ENCODE measurements at regions not wholly inside any gene's neighbourhood (a gene's known extent, or its start where the extent isn't known, plus 50 kb on each side); places are given as distances from the start of the nearest gene placed in this dataset.
"Not testable (repeated sequence)": the region's sequence is repeated elsewhere in the genome, so short reads cannot be mapped to it uniquely, and the experiment has no call there.

DNA sequence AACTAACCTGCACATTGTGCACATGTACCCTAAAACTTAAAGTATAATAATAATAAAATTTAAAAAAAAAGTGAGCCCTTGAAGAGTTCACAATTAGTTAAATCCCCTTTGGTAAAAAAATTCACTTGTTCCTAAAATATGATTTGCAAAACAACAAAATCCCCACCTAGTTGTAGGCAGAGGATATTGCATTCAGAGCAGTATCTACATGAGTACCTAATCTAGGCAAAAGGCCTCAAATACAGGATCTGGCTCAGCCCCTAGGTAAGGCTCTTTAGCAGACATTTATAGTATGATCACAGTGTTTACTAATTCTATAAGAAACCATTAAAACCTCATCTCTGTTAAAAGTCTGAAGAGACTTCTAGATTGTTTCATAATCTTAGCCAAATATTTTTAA, 89.3 kb upstream of the CCDC80 start:
- no peaks in the 10 kb centered on the region for H3K36me3 Mint-ChIP-seq (ENCODE audit: low read depth)
- no peaks in the 10 kb centered on the region for H3K9me3 ChIP-seq (ENCODE audit: control insufficient read depth, low read length, poor library complexity, severe bottlenecking)
- no peak for ATAC-seq
- no peak overlapping the region for H3K4me3 Mint-ChIP-seq
- DNase-seq: no peak
- H3K27me3 Mint-ChIP-seq: no peaks in the 10 kb centered on the region
- peaks cover 4% of the 10 kb centered on the region for H3K4me1 Mint-ChIP-seq
- no peak overlapping the region for H3K27ac Mint-ChIP-seq

DNA sequence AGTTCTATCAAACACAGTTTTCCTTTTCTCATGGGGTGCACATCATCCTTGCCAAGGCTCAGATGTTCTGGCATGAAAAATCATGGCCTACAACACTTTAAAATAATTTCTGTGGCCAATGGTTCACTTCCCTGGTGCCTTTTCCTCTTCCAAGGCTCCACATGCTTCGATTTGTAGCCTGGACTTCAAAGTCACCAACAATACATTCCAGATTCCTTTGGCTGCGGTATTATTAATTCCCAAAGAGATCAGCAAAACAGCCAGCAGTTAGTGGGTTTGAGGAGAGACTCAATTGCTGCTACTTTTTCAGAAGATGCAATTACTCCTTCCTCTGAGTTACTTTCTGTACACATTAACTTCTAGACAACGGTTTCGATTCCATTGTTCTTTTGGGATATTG, 80.3 kb upstream of the CCDC80 start:
- ATAC-seq (no peak), DNase-seq (no peak)
- peaks cover 14% of the 10 kb centered on the region for H3K27me3 Mint-ChIP-seq
- H3K36me3 Mint-ChIP-seq (ENCODE audit: low read depth): peaks cover 2% of the 10 kb centered on the region
- no peaks in the 10 kb centered on the region for H3K9me3 ChIP-seq (ENCODE audit: control insufficient read depth, low read length, poor library complexity, severe bottlenecking)
- H3K4me1 Mint-ChIP-seq: no peaks in the 10 kb centered on the region
- no peak overlapping the region for H3K4me3 Mint-ChIP-seq
- no peak overlapping the region for H3K27ac Mint-ChIP-seq

DNA sequence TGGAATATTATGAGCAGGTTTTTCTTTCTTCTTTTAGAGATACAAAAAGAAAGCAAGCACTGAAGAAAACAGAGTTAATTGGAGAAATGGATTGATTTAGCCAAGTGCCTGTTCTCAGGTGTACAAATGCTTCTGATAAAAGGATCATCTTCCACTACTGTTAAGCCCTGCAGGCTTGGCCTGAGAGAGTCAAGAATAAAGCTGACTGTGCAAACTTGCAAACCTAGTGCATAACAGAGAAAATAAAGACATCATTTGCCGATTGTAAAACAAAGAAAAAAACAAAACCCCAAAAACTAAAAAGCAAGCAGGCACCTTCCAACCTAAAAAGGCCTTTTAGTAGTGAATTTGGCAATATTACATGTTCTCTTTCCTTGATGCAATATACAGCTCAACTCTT, 78.0 kb upstream of the CCDC80 start:
- no peaks in the 10 kb centered on the region for H3K4me1 Mint-ChIP-seq
- H3K27ac Mint-ChIP-seq: no peak overlapping the region
- DNase-seq (no peak), ATAC-seq (no peak)
- no peaks in the 10 kb centered on the region for H3K9me3 ChIP-seq (ENCODE audit: control insufficient read depth, low read length, poor library complexity, severe bottlenecking)
- no peak overlapping the region for H3K4me3 Mint-ChIP-seq
- H3K36me3 Mint-ChIP-seq (ENCODE audit: low read depth): peaks cover 2% of the 10 kb centered on the region
- H3K27me3 Mint-ChIP-seq: peaks cover 14% of the 10 kb centered on the region

DNA sequence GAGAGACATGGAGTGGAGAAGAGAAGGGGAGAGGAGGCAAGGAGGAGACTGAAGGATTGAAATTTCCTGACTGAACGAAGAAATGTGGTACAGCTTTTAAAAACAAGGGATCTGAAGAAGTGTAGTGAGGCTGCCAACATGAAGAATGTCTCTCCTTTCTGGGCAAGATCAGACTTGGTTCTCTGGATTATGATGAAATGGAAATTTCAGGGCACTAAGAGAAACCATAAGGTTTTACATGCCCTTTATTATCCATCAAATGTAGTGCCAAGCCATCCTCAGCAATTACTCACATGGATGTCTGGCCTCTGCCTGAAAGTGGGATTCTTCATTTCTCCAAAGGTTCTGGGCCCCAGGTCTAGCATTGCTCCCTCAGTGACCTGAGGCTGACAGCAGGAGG, 77.6 kb upstream of the CCDC80 start:
- DNase-seq (no peak), ATAC-seq (no peak)
- H3K27ac Mint-ChIP-seq: no peak overlapping the region
- no peaks in the 10 kb centered on the region for H3K9me3 ChIP-seq (ENCODE audit: control insufficient read depth, low read length, poor library complexity, severe bottlenecking)
- peaks cover 14% of the 10 kb centered on the region for H3K27me3 Mint-ChIP-seq
- peaks cover 2% of the 10 kb centered on the region for H3K36me3 Mint-ChIP-seq (ENCODE audit: low read depth)
- H3K4me3 Mint-ChIP-seq: no peak overlapping the region
- H3K4me1 Mint-ChIP-seq: no peaks in the 10 kb centered on the region

DNA sequence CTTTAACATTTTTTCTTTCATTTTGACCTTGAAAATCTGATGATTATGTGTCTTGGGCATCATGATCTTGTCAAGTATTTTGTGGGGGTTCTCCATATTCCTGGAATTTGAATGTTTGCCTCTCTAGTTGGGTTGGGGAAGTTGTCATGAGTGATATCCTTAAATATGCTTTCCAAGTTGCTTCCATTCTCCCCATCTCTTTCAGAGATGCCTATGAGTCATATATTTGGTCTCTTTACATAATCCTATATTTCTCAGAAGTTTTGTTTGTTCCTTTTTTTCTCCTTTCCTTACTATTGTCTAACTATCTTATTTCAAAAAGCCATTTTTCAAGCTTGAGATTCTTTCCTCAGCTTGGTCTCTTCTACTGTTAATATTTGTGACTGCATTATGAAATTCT, 69.0 kb upstream of the CCDC80 start:
- no peaks in the 10 kb centered on the region for H3K36me3 Mint-ChIP-seq (ENCODE audit: low read depth)
- ATAC-seq (no peak), DNase-seq (no peak)
- H3K4me3 Mint-ChIP-seq: no peak overlapping the region
- no peaks in the 10 kb centered on the region for H3K4me1 Mint-ChIP-seq
- no peak overlapping the region for H3K27ac Mint-ChIP-seq
- H3K27me3 Mint-ChIP-seq: peaks cover 12% of the 10 kb centered on the region
- no peaks in the 10 kb centered on the region for H3K9me3 ChIP-seq (ENCODE audit: control insufficient read depth, low read length, poor library complexity, severe bottlenecking)

DNA sequence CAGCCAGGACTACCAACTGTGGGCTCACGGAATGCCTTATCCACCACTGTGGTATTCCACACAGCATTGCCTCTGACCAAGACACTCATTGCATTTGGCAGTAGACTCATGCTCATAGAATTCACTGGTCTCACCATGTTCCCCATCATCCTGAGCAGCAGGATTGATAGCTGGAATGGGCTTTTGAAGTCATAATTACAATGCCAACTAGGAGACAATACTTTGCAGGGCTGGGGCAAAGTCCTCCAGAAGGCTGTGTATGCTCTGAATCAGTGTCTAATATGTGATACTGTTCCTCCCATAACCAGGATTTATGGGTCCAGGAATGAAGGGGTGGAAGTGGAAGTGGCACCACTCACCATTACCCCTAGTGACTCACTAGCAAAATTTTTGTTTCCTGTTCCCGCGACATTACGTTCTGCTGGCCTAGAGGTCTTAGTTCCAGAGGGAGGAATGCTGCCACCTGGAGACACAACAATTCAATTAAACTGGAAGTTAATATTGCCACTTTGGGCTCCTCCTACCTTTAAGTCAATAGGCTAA, 58.6 kb upstream of the CCDC80 start:
- peaks cover 22% of the 10 kb centered on the region for H3K27me3 Mint-ChIP-seq
- ATAC-seq (no peak), DNase-seq (no peak)
- no peak overlapping the region for H3K4me3 Mint-ChIP-seq
- no peaks in the 10 kb centered on the region for H3K36me3 Mint-ChIP-seq (ENCODE audit: low read depth)
- H3K4me1 Mint-ChIP-seq: no peaks in the 10 kb centered on the region
- no peak overlapping the region for H3K27ac Mint-ChIP-seq
- H3K9me3 ChIP-seq (ENCODE audit: control insufficient read depth, low read length, poor library complexity, severe bottlenecking): no peaks in the 10 kb centered on the region

DNA sequence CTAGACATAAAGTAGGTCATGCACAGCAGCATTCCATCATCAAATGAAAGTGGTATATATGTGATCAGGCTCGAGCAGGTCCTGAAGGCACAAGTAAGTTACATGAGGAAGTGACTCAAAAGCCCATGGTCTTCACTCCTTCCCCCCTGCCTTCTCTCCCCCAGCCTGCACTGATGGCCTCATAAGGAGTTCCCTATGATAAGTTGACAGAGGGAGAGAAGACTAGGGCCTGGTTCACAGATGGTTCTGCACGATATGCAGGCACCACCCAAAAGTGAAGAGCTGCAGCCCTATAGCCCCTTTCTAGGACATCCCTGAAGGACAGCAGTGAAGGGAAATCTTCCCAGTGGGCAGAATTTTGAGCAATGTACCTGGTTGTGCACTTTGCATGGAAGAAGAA, 57.5 kb upstream of the CCDC80 start:
- H3K4me1 Mint-ChIP-seq; H3K4me3 Mint-ChIP-seq; H3K9me3 ChIP-seq (ENCODE audit: control insufficient read depth, low read length, poor library complexity, severe bottlenecking); ATAC-seq; H3K27ac Mint-ChIP-seq; DNase-seq; H3K36me3 Mint-ChIP-seq (ENCODE audit: low read depth): not testable (repeated sequence)
- H3K27me3 Mint-ChIP-seq: peaks cover 15% of the 10 kb centered on the region

DNA sequence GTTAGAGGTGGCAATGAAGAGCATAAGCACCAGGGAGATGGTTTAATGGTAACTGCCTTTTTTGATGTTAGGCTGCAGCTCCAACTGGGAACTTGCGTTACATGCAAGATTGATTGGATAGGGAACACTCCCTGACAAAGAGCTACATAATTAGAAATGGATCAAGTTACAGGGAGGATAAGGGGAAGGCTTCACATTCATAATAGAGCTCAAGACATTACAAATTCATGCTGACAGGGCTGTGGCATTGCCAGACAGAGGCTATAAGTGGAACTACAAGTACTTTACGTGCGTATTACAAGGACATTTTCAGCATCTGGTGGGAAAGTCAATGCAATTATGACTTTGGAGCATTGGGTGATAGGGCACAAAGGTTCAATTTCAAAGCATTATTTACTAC, 55.3 kb upstream of the CCDC80 start:
- DNase-seq; H3K27ac Mint-ChIP-seq; H3K9me3 ChIP-seq (ENCODE audit: control insufficient read depth, low read length, poor library complexity, severe bottlenecking); ATAC-seq; H3K36me3 Mint-ChIP-seq (ENCODE audit: low read depth); H3K4me3 Mint-ChIP-seq; H3K4me1 Mint-ChIP-seq; H3K27me3 Mint-ChIP-seq: not testable (repeated sequence)

DNA sequence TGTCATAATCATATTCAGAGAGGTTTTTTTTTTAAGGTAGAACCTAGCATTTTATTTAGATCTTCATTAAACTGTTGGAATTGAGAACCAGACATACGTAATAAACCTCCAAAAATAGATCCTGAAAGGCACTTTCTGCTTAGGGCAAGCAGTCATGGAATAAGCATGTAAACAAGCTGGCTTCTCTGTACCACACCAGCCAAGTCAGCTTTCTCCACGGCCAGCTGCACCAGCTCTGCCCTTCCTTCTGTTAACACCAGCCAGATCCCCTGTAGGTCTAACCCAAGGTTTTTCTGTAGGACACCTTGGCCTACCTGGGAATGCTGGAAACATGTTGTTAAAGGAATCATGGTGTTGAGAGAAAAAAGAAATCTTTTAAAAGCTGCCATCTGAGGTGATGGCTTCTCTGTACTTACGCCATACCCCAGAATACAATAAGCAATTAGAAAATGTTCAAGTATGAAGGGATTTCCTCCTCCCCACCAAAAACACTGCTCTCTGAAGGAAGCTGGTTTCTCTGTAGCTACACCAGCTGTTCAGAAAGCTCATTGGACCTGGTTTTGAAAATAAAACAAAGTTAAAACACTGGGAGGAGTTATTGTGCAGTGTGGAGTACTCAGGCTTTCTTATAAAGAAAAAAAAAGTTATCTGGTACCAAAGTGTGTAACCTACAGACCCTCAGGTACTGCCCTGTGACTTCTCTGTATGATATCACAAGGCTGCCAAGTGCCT, 54.6 kb upstream of the CCDC80 start:
- not testable (repeated sequence) for H3K27ac Mint-ChIP-seq; H3K4me3 Mint-ChIP-seq; ATAC-seq; H3K36me3 Mint-ChIP-seq (ENCODE audit: low read depth); H3K27me3 Mint-ChIP-seq; DNase-seq; H3K4me1 Mint-ChIP-seq; H3K9me3 ChIP-seq (ENCODE audit: control insufficient read depth, low read length, poor library complexity, severe bottlenecking)

DNA sequence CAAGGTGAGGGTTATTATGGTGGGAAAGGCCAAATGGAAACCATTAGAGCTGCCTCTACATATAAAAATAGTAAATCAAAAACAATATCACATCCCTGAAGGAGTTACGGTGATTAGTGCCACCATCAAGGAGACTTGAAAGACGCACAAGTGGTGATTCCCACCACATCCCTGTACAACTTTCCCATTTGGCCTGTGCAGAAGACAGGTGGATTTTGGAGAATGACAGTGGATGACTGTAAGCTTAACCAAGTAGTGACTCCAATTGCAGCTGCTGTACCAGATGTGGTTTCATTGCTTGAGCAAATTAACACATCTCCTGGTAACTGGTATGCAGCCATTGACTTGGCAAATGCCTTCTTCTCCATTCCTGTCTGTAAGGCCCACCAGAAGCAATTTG, 54.0 kb upstream of the CCDC80 start:
- not testable (repeated sequence) for H3K36me3 Mint-ChIP-seq (ENCODE audit: low read depth); H3K27ac Mint-ChIP-seq; H3K4me3 Mint-ChIP-seq; DNase-seq; H3K9me3 ChIP-seq (ENCODE audit: control insufficient read depth, low read length, poor library complexity, severe bottlenecking); H3K4me1 Mint-ChIP-seq; ATAC-seq; H3K27me3 Mint-ChIP-seq

DNA sequence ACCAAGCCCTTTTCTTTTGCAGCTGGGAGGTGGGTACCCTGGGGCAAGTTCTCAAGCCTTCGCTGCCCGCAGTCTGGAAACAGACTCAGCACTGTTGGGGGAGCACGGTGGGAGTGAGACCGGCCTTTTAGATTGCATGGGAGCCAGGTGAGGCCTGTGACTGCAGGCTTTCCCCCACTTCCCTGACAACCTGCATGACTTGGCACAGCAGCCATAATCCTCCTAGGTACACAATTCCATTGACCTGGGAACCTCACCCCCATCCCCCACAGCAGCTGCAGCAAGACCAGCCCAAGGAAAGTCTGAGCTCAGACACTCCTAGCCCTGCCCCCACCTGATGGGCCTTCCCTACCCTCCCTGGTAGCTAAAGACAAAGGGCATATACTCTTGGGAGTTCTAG, 52.2 kb upstream of the CCDC80 start:
- H3K27me3 Mint-ChIP-seq: peaks cover 5% of the 10 kb centered on the region
- DNase-seq (no peak), ATAC-seq (no peak)
- no peaks in the 10 kb centered on the region for H3K36me3 Mint-ChIP-seq (ENCODE audit: low read depth)
- no peak overlapping the region for H3K4me3 Mint-ChIP-seq
- no peaks in the 10 kb centered on the region for H3K9me3 ChIP-seq (ENCODE audit: control insufficient read depth, low read length, poor library complexity, severe bottlenecking)
- peaks cover 4% of the 10 kb centered on the region for H3K4me1 Mint-ChIP-seq
- no peak overlapping the region for H3K27ac Mint-ChIP-seq
